ENCODE measurements at regions not wholly inside any gene's neighbourhood (a gene's known extent, or its start where the extent isn't known, plus 50 kb on each side); places are given as distances from the start of the nearest gene placed in this dataset.

- peaks cover 4 to 5% of the 10 kb centered on the region in 2 experiments for H3K4me1 ChIP-seq (ENCODE audit: control insufficient read depth in 1 of 2, insufficient read depth in 2 of 2, low read length in 2 of 2)
- no peak overlapping the region for H3K27ac ChIP-seq (ENCODE audit: low read depth, low read length)
- no peaks in the 10 kb centered on the region for H3K27me3 ChIP-seq (ENCODE audit: insufficient read depth, low read length)
- H3K9ac ChIP-seq (ENCODE audit: low read length): no peak overlapping the region
- DNase-seq: no peak
- H2BK5ac ChIP-seq (ENCODE audit: low read depth, low read length, poor library complexity): no peak overlapping the region
- no peak overlapping the region for H2BK12ac ChIP-seq (ENCODE audit: low read length)
- H4K12ac ChIP-seq (ENCODE audit: low read depth, low read length): no peak overlapping the region
- no peak overlapping the region for H4K8ac ChIP-seq (ENCODE audit: low read depth, low read length)
- H3K4me2 ChIP-seq (ENCODE audit: low read length): no peak overlapping the region
- H2AK5ac ChIP-seq (ENCODE audit: low read length): no peak overlapping the region
- H3K79me1 ChIP-seq (ENCODE audit: low read length): peaks cover 10% of the 10 kb centered on the region
- H2AFZ ChIP-seq (ENCODE audit: insufficient read depth, low read length, poor library complexity): no peak overlapping the region
- H3K23ac ChIP-seq (ENCODE audit: low read length): no peak overlapping the region
- no peak overlapping the region for H4K91ac ChIP-seq (ENCODE audit: low read depth, low read length)
- no peak overlapping the region for H3K14ac ChIP-seq (ENCODE audit: low read length)
- H3K36me3 ChIP-seq (ENCODE audit: control insufficient read depth in 1 of 2, insufficient read depth in 2 of 2, low read length in 2 of 2): peaks cover 0 to 2% of the 10 kb centered on the region in 2 experiments
- H3K4me3 ChIP-seq (ENCODE audit: low read depth, low read length): no peak overlapping the region
- H3K9me3 ChIP-seq (ENCODE audit: insufficient read depth, low read depth, low read length): no peaks in the 10 kb centered on the region
- H3K79me2 ChIP-seq (ENCODE audit: control insufficient read depth, insufficient read depth, low read length, poor library complexity): no peaks in the 10 kb centered on the region
- no peak overlapping the region for H2BK120ac ChIP-seq (ENCODE audit: insufficient read depth, low read length, poor library complexity)
- H3K18ac ChIP-seq (ENCODE audit: low read length): no peak overlapping the region
- H3K4ac ChIP-seq (ENCODE audit: low read depth, low read length): no peak overlapping the region
These were observed 74.2 kb upstream of the LCLAT1 start for GRCh38 chr2:30372826-30373225.

DNA sequence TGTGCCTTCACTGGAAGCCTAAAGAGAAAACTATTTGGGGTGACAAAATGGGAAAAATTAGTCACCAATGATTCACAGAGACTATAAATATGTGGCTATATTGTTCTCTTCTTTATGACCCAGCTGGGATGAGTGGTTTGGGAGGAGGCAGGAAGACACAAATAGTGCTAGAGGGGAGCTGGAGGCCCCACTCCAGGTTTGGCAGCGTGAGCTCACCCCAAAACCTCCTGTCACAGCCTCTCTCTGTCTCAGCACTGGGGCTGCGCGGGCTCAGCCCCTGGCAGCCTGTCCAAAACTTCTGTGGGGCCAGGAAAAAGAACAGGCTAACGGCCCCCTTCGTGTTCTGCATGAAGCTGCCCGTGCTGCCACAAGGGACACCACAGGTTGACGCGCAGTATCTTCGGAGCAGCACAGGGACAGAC is 73.2 kb upstream of the LCLAT1 start:
- no peak overlapping the region for H4K91ac ChIP-seq (ENCODE audit: low read depth, low read length)
- no peak overlapping the region for H3K9ac ChIP-seq (ENCODE audit: low read length)
- H4K12ac ChIP-seq (ENCODE audit: low read depth, low read length): no peak overlapping the region
- H2BK12ac ChIP-seq (ENCODE audit: low read length): no peak overlapping the region
- peaks cover 6% of the 10 kb centered on the region for H3K79me1 ChIP-seq (ENCODE audit: low read length)
- no peak overlapping the region for H4K8ac ChIP-seq (ENCODE audit: low read depth, low read length)
- H3K18ac ChIP-seq (ENCODE audit: low read length): no peak overlapping the region
- no peaks in the 10 kb centered on the region for H3K4me1 ChIP-seq (ENCODE audit: control insufficient read depth in 1 of 2, insufficient read depth in 2 of 2, low read length in 2 of 2)
- DNase-seq: no peak
- no peak overlapping the region for H3K23ac ChIP-seq (ENCODE audit: low read length)
- H3K14ac ChIP-seq (ENCODE audit: low read length): no peak overlapping the region
- H3K4ac ChIP-seq (ENCODE audit: low read depth, low read length): no peak overlapping the region
- H3K4me3 ChIP-seq (ENCODE audit: low read depth, low read length): no peak overlapping the region
- H2AFZ ChIP-seq (ENCODE audit: insufficient read depth, low read length, poor library complexity): no peak overlapping the region
- WGBS (ENCODE audit: extremely low coverage, insufficient coverage, insufficient read length): no CpG with 5 or more reads among the region's 9 CpGs
- peaks cover 0 to 2% of the 10 kb centered on the region in 2 experiments for H3K36me3 ChIP-seq (ENCODE audit: control insufficient read depth in 1 of 2, insufficient read depth in 2 of 2, low read length in 2 of 2)
- H2BK120ac ChIP-seq (ENCODE audit: insufficient read depth, low read length, poor library complexity): no peak overlapping the region
- H3K27ac ChIP-seq (ENCODE audit: low read depth, low read length): no peak overlapping the region
- H2BK5ac ChIP-seq (ENCODE audit: low read depth, low read length, poor library complexity): no peak overlapping the region
- no peak overlapping the region for H3K4me2 ChIP-seq (ENCODE audit: low read length)
- H3K27me3 ChIP-seq (ENCODE audit: insufficient read depth, low read length): no peaks in the 10 kb centered on the region
- no peaks in the 10 kb centered on the region for H3K9me3 ChIP-seq (ENCODE audit: insufficient read depth, low read depth, low read length)
- H3K79me2 ChIP-seq (ENCODE audit: control insufficient read depth, insufficient read depth, low read length, poor library complexity): no peaks in the 10 kb centered on the region
- no peak overlapping the region for H2AK5ac ChIP-seq (ENCODE audit: low read length)

GRCh38 chr2:30374380-30374779 is 72.7 kb upstream of the LCLAT1 start:
- Histone ChIP-seq H3K4ac (ENCODE audit: low read depth, low read length) (no peak overlapping the region), H3K9ac (ENCODE audit: low read length) (no peak overlapping the region), H3K4me1 (ENCODE audit: control insufficient read depth in 1 of 2, insufficient read depth in 2 of 2, low read length in 2 of 2) (no peaks in the 10 kb centered on the region), H2BK120ac (ENCODE audit: insufficient read depth, low read length, poor library complexity) (no peak overlapping the region), H3K79me1 (ENCODE audit: low read length) (peaks cover 3% of the 10 kb centered on the region), H2AFZ (ENCODE audit: insufficient read depth, low read length, poor library complexity) (no peak overlapping the region), H2BK5ac (ENCODE audit: low read depth, low read length, poor library complexity) (no peak overlapping the region), H3K27ac (ENCODE audit: low read depth, low read length) (no peak overlapping the region), H2BK12ac (ENCODE audit: low read length) (no peak overlapping the region), H3K18ac (ENCODE audit: low read length) (no peak overlapping the region), H2AK5ac (ENCODE audit: low read length) (no peak overlapping the region), H4K91ac (ENCODE audit: low read depth, low read length) (no peak overlapping the region), H3K79me2 (ENCODE audit: control insufficient read depth, insufficient read depth, low read length, poor library complexity) (no peaks in the 10 kb centered on the region), H3K9me3 (ENCODE audit: insufficient read depth, low read depth, low read length) (no peaks in the 10 kb centered on the region), H3K36me3 (ENCODE audit: control insufficient read depth in 1 of 2, insufficient read depth in 2 of 2, low read length in 2 of 2) (no peaks in the 10 kb centered on the region), H3K14ac (ENCODE audit: low read length) (no peak overlapping the region), H3K23ac (ENCODE audit: low read length) (no peak overlapping the region), H3K4me2 (ENCODE audit: low read length) (no peak overlapping the region), H3K4me3 (ENCODE audit: low read depth, low read length) (no peak overlapping the region), H3K27me3 (ENCODE audit: insufficient read depth, low read length) (no peaks in the 10 kb centered on the region), H4K8ac (ENCODE audit: low read depth, low read length) (no peak overlapping the region), H4K12ac (ENCODE audit: low read depth, low read length) (no peak overlapping the region)
- no peak for DNase-seq
- WGBS (ENCODE audit: extremely low coverage, insufficient coverage, insufficient read length): 100% methylated on average over 1 of the region's 2 CpGs

GRCh38 chr2:30375915-30376314 is 71.1 kb upstream of the LCLAT1 start:
- no peak overlapping the region for H3K4ac ChIP-seq (ENCODE audit: low read depth, low read length)
- H4K12ac ChIP-seq (ENCODE audit: low read depth, low read length): no peak overlapping the region
- no peak overlapping the region for H4K91ac ChIP-seq (ENCODE audit: low read depth, low read length)
- no peaks in the 10 kb centered on the region for H3K27me3 ChIP-seq (ENCODE audit: insufficient read depth, low read length)
- DNase-seq: no peak
- H2BK12ac ChIP-seq (ENCODE audit: low read length): no peak overlapping the region
- no peaks in the 10 kb centered on the region for H3K79me2 ChIP-seq (ENCODE audit: control insufficient read depth, insufficient read depth, low read length, poor library complexity)
- H3K9me3 ChIP-seq (ENCODE audit: insufficient read depth, low read depth, low read length): no peaks in the 10 kb centered on the region
- H2AFZ ChIP-seq (ENCODE audit: insufficient read depth, low read length, poor library complexity): no peak overlapping the region
- H3K14ac ChIP-seq (ENCODE audit: low read length): no peak overlapping the region
- H2BK5ac ChIP-seq (ENCODE audit: low read depth, low read length, poor library complexity): no peak overlapping the region
- no peak overlapping the region for H3K4me3 ChIP-seq (ENCODE audit: low read depth, low read length)
- no peak overlapping the region for H3K23ac ChIP-seq (ENCODE audit: low read length)
- H2AK5ac ChIP-seq (ENCODE audit: low read length): no peak overlapping the region
- H3K36me3 ChIP-seq (ENCODE audit: control insufficient read depth in 1 of 2, insufficient read depth in 2 of 2, low read length in 2 of 2): no peaks in the 10 kb centered on the region
- no peak overlapping the region for H3K18ac ChIP-seq (ENCODE audit: low read length)
- no peaks in the 10 kb centered on the region for H3K4me1 ChIP-seq (ENCODE audit: control insufficient read depth in 1 of 2, insufficient read depth in 2 of 2, low read length in 2 of 2)
- no peaks in the 10 kb centered on the region for H3K79me1 ChIP-seq (ENCODE audit: low read length)
- H3K27ac ChIP-seq (ENCODE audit: low read depth, low read length): no peak overlapping the region
- H2BK120ac ChIP-seq (ENCODE audit: insufficient read depth, low read length, poor library complexity): no peak overlapping the region
- no peak overlapping the region for H3K4me2 ChIP-seq (ENCODE audit: low read length)
- H4K8ac ChIP-seq (ENCODE audit: low read depth, low read length): no peak overlapping the region
- H3K9ac ChIP-seq (ENCODE audit: low read length): no peak overlapping the region

GRCh38 chr2:30379481-30379880 is 67.6 kb upstream of the LCLAT1 start:
- Histone ChIP-seq H4K8ac (ENCODE audit: low read depth, low read length) (no peak overlapping the region), H2BK12ac (ENCODE audit: low read length) (no peak overlapping the region), H2BK5ac (ENCODE audit: low read depth, low read length, poor library complexity) (no peak overlapping the region), H3K4me3 (ENCODE audit: low read depth, low read length) (no peak overlapping the region), H3K27me3 (ENCODE audit: insufficient read depth, low read length) (no peaks in the 10 kb centered on the region), H3K9me3 (ENCODE audit: insufficient read depth, low read depth, low read length) (no peaks in the 10 kb centered on the region), H4K91ac (ENCODE audit: low read depth, low read length) (no peak overlapping the region), H3K9ac (ENCODE audit: low read length) (no peak overlapping the region), H3K36me3 (ENCODE audit: control insufficient read depth in 1 of 2, insufficient read depth in 2 of 2, low read length in 2 of 2) (no peaks in the 10 kb centered on the region), H3K14ac (ENCODE audit: low read length) (no peak overlapping the region), H3K4me2 (ENCODE audit: low read length) (no peak overlapping the region), H2AFZ (ENCODE audit: insufficient read depth, low read length, poor library complexity) (no peak overlapping the region), H2AK5ac (ENCODE audit: low read length) (no peak overlapping the region), H3K27ac (ENCODE audit: low read depth, low read length) (no peak overlapping the region), H3K4ac (ENCODE audit: low read depth, low read length) (no peak overlapping the region), H3K79me1 (ENCODE audit: low read length) (no peaks in the 10 kb centered on the region), H3K23ac (ENCODE audit: low read length) (no peak overlapping the region), H2BK120ac (ENCODE audit: insufficient read depth, low read length, poor library complexity) (no peak overlapping the region), H3K79me2 (ENCODE audit: control insufficient read depth, insufficient read depth, low read length, poor library complexity) (no peaks in the 10 kb centered on the region), H3K18ac (ENCODE audit: low read length) (no peak overlapping the region), H4K12ac (ENCODE audit: low read depth, low read length) (no peak overlapping the region), H3K4me1 (ENCODE audit: control insufficient read depth in 1 of 2, insufficient read depth in 2 of 2, low read length in 2 of 2) (no peaks in the 10 kb centered on the region)
- DNase-seq: no peak
- WGBS (ENCODE audit: extremely low coverage, insufficient coverage, insufficient read length): no CpG with 5 or more reads among the region's 1 CpG

Data from trophoblast cell (in vitro differentiated cells and primary cell).